ENCODE measurements at regions not wholly inside any gene's neighbourhood (a gene's known extent, or its start where the extent isn't known, plus 50 kb on each side); places are given as distances from the start of the nearest gene placed in this dataset.
A peak's percentile ranks its signal among the peaks of the same experiment; 100 is the strongest.

DNA sequence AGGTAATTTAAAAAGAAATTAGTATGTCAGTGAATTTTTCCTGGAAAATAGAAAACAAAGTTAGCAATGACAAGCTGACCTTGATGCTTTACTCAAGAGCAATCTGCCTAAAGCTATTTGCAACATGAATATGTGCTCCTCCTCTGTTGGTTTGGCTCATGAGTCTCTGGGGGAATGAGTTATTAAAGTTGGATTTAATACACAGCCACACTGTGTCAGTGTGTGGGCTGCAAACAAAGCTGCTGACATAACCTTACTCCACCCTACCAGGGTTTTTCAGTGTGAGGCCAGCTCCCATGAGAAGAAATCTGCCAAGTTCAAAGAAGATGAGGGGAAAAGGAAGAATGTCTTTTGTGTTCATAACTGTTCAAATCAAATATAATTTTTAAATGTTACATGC lies 280.5 kb downstream of the TLL1 start:
- no peak overlapping the region for H3K4me3 ChIP-seq
- no peaks in the 10 kb centered on the region for H3K4me1 ChIP-seq
- intact Hi-C loops (cut with DNase I; ENCODE audit: low total_unique reads), result no loop called here
- DNase-seq, result peak; percentile 21
- no peaks in the 10 kb centered on the region for H3K27me3 ChIP-seq
- no peaks in the 10 kb centered on the region for H3K9me3 ChIP-seq
- TF ChIP-seq CTCF (IDR thresholded peaks at IDR 0.05) (no peak), POLR2A (IDR thresholded peaks at IDR 0.05) (no peak)
- no peaks in the 10 kb centered on the region for H3K36me3 ChIP-seq (ENCODE audit: low read depth, missing control alignments)
- H3K27ac ChIP-seq, result no peak overlapping the region

DNA sequence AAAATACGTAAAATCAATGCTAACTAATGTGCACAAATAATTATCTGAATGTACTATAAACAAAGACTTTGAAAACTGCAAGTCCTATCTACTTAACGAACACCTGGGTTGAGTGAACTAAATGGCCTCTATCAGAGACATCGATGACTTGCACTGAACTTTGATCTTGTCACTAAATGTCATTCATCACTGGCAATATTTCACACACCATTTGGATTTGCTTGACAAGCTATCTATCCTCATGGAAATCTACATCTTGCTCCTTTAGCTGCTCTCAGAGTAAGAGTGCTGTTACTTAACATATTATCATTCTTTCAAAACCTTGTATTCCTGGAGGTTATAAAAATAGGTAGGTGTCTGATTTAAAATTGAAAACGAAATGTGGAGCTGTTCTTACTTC lies 289.3 kb downstream of the TLL1 start:
- DNase-seq, result no peak
- H3K36me3 ChIP-seq (ENCODE audit: low read depth, missing control alignments), result no peaks in the 10 kb centered on the region
- intact Hi-C loops (cut with DNase I; ENCODE audit: low total_unique reads), result no loop called here
- H3K4me3 ChIP-seq, result no peak overlapping the region
- no peaks in the 10 kb centered on the region for H3K4me1 ChIP-seq
- H3K27ac ChIP-seq, result no peak overlapping the region
- WGBS, 2 donors, result 63 to 80% methylated on average over 4 of the region's 4 CpGs
- TF ChIP-seq POLR2A (IDR thresholded peaks at IDR 0.05), result no peak
- TF ChIP-seq CTCF (IDR thresholded peaks at IDR 0.05), result no peak
- H3K27me3 ChIP-seq, result no peaks in the 10 kb centered on the region
- H3K9me3 ChIP-seq, result no peaks in the 10 kb centered on the region

- 5 to 6% methylated on average over 7 of the region's 7 CpGs for WGBS, 2 donors
- DNase-seq, result peak; percentile 40
- Histone ChIP-seq H3K27ac (no peak overlapping the region), H3K4me3 (no peak overlapping the region), H3K9me3 (no peaks in the 10 kb centered on the region), H3K36me3 (ENCODE audit: low read depth, missing control alignments) (no peaks in the 10 kb centered on the region), H3K27me3 (no peaks in the 10 kb centered on the region), H3K4me1 (no peaks in the 10 kb centered on the region)
- intact Hi-C loops (cut with DNase I; ENCODE audit: low total_unique reads), result no loop called here
- TF ChIP-seq POLR2A (IDR thresholded peaks at IDR 0.05) (no peak), CTCF (IDR thresholded peaks at IDR 0.05) (peak in 2 of 3 experiments; percentile 63 to 67)
Observed at GRCh38 chr4:166165829-166166420, 292.9 kb downstream of the TLL1 start.

- no peak for DNase-seq
- Histone ChIP-seq H3K4me1 (no peaks in the 10 kb centered on the region), H3K36me3 (ENCODE audit: low read depth, missing control alignments) (no peaks in the 10 kb centered on the region), H3K27me3 (no peaks in the 10 kb centered on the region), H3K27ac (no peak overlapping the region), H3K9me3 (no peaks in the 10 kb centered on the region), H3K4me3 (no peak overlapping the region)
- intact Hi-C loops (cut with DNase I; ENCODE audit: low total_unique reads), result no loop called here
- TF ChIP-seq POLR2A (IDR thresholded peaks at IDR 0.05), result no peak
- TF ChIP-seq CTCF (IDR thresholded peaks at IDR 0.05), result no peak
- WGBS, 2 donors, result 60 to 73% methylated on average over 3 of the region's 3 CpGs
Observed at GRCh38 chr4:166169111-166169510, 296.1 kb downstream of the TLL1 start.

DNA sequence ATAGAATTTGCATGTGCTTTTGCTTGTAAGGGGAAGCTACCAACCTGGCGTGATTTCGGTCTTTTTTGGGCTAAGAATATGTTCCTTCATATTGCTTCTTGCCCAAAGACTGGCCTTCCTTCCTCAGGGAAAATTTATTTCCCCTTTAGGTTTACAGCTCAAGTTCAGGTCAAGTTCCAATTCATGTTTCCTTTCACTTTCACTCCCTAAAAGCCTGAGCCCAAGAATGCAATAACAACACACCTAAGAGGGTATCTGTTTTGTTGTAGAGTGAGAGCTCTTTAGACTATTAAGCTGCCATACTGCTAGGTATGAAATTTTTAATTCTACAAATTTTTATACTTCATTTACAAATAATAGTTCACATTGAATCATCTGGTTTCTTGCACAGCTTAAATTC lies 299.6 kb downstream of the TLL1 start:
- intact Hi-C loops (cut with DNase I; ENCODE audit: low total_unique reads), result no loop called here
- Histone ChIP-seq H3K27me3 (no peaks in the 10 kb centered on the region), H3K4me3 (no peak overlapping the region), H3K36me3 (ENCODE audit: low read depth, missing control alignments) (no peaks in the 10 kb centered on the region), H3K9me3 (no peaks in the 10 kb centered on the region), H3K27ac (no peak overlapping the region), H3K4me1 (no peaks in the 10 kb centered on the region)
- no peak for TF ChIP-seq CTCF (IDR thresholded peaks at IDR 0.05)
- TF ChIP-seq POLR2A (IDR thresholded peaks at IDR 0.05), result no peak
- WGBS, 2 donors, result 46 to 75% methylated on average over 2 of the region's 2 CpGs
- DNase-seq, result no peak

All from testis (tissue), 2 donors.